ENCODE measurements at regions not wholly inside any gene's neighbourhood (a gene's known extent, or its start where the extent isn't known, plus 50 kb on each side); places are given as distances from the start of the nearest gene placed in this dataset.

DNA sequence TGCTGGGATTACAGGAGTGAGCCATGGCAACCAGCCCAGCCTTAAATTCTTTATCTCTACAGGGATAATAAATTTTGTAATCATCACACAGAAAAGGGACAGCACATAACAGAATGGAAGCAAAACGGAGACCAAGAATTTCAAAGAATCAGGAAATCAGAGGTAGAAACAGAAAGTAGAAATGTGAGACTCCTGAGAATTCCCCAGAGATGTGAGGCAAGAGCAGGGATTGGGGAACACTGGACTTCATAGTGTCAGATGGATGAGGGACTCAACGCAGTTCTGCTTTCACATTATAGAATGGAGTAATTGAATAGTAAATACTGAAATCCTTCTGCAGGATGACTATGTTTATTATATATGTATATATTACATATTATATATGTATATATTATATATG, 52.5 kb upstream of the MPP7 start:
- TF ChIP-seq, protein P1, sequence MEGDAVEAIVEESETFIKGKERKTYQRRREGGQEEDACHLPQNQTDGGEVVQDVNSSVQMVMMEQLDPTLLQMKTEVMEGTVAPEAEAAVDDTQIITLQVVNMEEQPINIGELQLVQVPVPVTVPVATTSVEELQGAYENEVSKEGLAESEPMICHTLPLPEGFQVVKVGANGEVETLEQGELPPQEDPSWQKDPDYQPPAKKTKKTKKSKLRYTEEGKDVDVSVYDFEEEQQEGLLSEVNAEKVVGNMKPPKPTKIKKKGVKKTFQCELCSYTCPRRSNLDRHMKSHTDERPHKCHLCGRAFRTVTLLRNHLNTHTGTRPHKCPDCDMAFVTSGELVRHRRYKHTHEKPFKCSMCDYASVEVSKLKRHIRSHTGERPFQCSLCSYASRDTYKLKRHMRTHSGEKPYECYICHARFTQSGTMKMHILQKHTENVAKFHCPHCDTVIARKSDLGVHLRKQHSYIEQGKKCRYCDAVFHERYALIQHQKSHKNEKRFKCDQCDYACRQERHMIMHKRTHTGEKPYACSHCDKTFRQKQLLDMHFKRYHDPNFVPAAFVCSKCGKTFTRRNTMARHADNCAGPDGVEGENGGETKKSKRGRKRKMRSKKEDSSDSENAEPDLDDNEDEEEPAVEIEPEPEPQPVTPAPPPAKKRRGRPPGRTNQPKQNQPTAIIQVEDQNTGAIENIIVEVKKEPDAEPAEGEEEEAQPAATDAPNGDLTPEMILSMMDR (IDR thresholded peaks at IDR 0.05), result no peak
- TF ChIP-seq POLR2A (IDR thresholded peaks at IDR 0.05), result no peak
- TF ChIP-seq POLR2AphosphoS5 (IDR thresholded peaks at IDR 0.05), result no peak
